ENCODE measurements at regions not wholly inside any gene's neighbourhood (a gene's known extent, or its start where the extent isn't known, plus 50 kb on each side); places are given as distances from the start of the nearest gene placed in this dataset.
"Not testable (repeated sequence)": the region's sequence is repeated elsewhere in the genome, so short reads cannot be mapped to it uniquely, and the experiment has no call there.

GRCh38 chr20:39957911-39958310 is 731.1 kb downstream of the MAFB start:
- not testable (repeated sequence) for TF ChIP-seq CTCF (IDR thresholded peaks at IDR 0.05; ENCODE audit: insufficient read depth, low read length, poor library complexity, severe bottlenecking); EZH2phosphoT487 (conservative IDR thresholded peaks at IDR 0.05; ENCODE audit: low read length)

All from SU-DHL-6 (cell line).